Mammary epithelial cell (primary cell): ENCODE measurements at regions not wholly inside any gene's neighbourhood (a gene's known extent, or its start where the extent isn't known, plus 50 kb on each side); places are given as distances from the start of the nearest gene placed in this dataset.

Source experiments
- CTCF ChIP-seq, 2 donors: IDR thresholded peaks in 1 of 2; conservative IDR thresholded peaks in 1 of 2; 2 replicates each; pipeline ENCODE4 v1.5.1; 2011 to 2012; ENCODE audit warnings: inconsistent platforms in 2 of 2, low read length in 2 of 2, mild to moderate bottlenecking in 2 of 2, control low read depth in 1 of 2, low read depth in 1 of 2; ENCODE audit not compliant: insufficient read depth in 1 of 2; ENCODE audit errors: extremely low read depth in 1 of 2
- EZH2 ChIP-seq: IDR thresholded peaks from 2 replicates; pipeline ENCODE4 v1.6.1; 2012; ENCODE audit warnings: low read length, inconsistent platforms, borderline replicate concordance

DNA sequence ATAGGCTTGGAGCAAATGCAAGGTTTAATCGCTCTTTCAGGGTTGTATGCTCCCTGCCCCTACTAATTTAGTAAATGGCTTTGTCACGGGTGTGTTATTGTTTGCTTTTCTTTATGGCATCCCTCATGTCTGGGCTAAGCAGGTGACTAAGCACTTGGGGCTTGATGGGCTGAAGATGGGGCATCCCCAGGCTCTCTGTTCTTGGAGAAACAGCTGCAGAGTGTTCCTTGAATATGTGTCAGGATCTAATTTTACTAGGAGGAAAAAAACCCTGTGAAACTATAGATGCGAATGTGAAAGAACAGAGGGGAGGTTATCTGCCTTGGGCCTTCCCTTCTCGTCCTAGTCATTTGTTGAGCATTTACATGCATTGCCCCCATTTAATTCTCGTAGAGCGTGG lies 94.7 kb upstream of the TAF1B start:
- TF ChIP-seq CTCF (conservative IDR thresholded peaks at IDR 0.05 in 1 of 2, IDR thresholded peaks at IDR 0.05 in 1 of 2; ENCODE audit: extremely low read depth in 1 of 2, insufficient read depth in 1 of 2, low read depth in 1 of 2, low read length in 2 of 2) (no peak), EZH2 (no peak)
